Testis (tissue), 2 donors: ENCODE measurements at regions not wholly inside any gene's neighbourhood (a gene's known extent, or its start where the extent isn't known, plus 50 kb on each side); places are given as distances from the start of the nearest gene placed in this dataset.

ENCODE experiments used
- CTCF ChIP-seq, 3 experiments: fragments of 450-650 bp in 2 of 3; fragments of 200-600 bp in 1 of 3; sonication (generic) in 1 of 3; IDR thresholded peaks; one replicate each; pipeline ENCODE4 v1.5.1; 2016 to 2019; ENCODE audit warnings: antibody characterized with exemption in 3 of 3, mild to moderate bottlenecking in 2 of 3, moderate library complexity in 1 of 3
- POLR2A ChIP-seq: fragments of 450-650 bp; IDR thresholded peaks from one replicate; pipeline ENCODE4 v1.6.1; 2017; ENCODE audit warnings: antibody characterized with exemption, mild to moderate bottlenecking, moderate library complexity

GRCh38 chr17:36862116-36862920 lies 75.0 kb upstream of the LHX1 start:
- TF ChIP-seq CTCF (IDR thresholded peaks at IDR 0.05) (no peak), POLR2A (no peak)
